HG03460 (cell line): ENCODE measurements at regions not wholly inside any gene's neighbourhood (a gene's known extent, or its start where the extent isn't known, plus 50 kb on each side); places are given as distances from the start of the nearest gene placed in this dataset.
"Not testable (repeated sequence)": the region's sequence is repeated elsewhere in the genome, so short reads cannot be mapped to it uniquely, and the experiment has no call there.

Experiments used
- ATAC-seq: cut with Tn5 transposase; IDR thresholded peaks from one replicate; pipeline ENCODE4 v1.9.1; 2021; ENCODE audit not compliant: unreplicated experiment

DNA sequence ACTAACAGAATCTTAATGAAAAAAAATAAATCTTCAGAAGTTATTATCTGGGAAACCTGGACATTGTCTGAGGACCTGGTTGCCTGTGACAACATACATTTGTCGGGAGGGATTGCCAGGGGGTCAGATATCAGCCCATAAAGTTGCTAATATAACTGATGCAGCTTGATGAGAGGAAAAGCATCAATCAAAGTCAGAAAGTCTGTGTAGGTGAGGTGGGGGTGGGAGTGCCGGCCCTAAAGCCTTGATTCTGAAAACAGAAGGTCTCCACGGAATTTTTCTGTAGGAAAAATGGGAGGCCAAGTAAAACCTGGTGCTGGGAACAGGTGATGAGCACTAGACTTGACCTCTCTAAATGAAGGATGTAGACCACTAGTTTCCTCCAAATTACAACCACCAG lies 281.8 kb downstream of the FGFR2 start:
- ATAC-seq = no peak

- no peak for ATAC-seq
These were observed 280.9 kb downstream of the FGFR2 start for GRCh38 chr10:121317374-121317773.

- no peak for ATAC-seq
These were observed 276.2 kb downstream of the FGFR2 start for GRCh38 chr10:121322046-121322445.

- no peak for ATAC-seq
These were observed 275.5 kb downstream of the FGFR2 start for GRCh38 chr10:121322776-121323175.

DNA sequence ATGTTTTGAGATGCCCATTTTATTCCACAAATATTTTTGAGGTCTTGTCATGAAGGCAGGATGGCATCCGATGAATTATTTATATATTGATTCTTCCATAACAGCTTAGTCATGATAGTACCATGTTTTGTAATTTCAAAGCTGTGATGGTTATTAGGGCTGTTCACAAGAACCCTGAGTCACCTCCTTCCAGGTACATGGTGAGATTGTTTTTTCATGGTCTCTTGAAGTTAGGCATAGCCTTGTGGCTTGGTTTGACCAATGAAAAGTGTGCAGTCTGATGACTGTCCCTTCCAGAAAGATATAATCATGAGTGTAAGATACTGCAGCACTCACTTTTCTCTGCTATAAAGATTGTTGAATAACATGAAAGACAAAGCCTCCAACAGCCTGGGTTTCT lies 274.8 kb downstream of the FGFR2 start:
- no peak for ATAC-seq

- no peak for ATAC-seq
These were observed 273.5 kb downstream of the FGFR2 start for GRCh38 chr10:121324678-121325213.

- no peak for ATAC-seq
These were observed 272.6 kb downstream of the FGFR2 start for GRCh38 chr10:121325490-121326231.

GRCh38 chr10:121326905-121327304 lies 271.3 kb downstream of the FGFR2 start:
- ATAC-seq = no peak

DNA sequence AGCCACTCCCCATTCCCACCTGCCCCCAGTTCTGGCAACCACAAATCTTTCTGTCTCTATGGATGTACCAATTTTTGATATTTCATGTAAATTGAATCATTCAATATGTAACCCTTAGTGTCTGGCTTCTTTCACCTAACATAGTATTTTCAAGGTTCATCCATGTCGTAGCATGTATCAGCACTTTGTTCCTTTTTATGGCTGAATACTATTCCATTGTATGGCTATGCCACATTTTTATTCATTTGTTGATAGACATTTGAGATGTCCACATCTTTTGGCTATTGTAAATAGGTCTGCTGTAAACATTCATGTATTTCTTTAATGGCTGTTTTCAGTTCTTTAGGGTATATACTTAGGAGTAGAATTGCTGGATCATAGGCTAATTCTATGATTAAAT lies 270.5 kb downstream of the FGFR2 start:
- ATAC-seq = no peak

- not testable (repeated sequence) for ATAC-seq
These were observed 268.6 kb downstream of the FGFR2 start for GRCh38 chr10:121329631-121330030.

DNA sequence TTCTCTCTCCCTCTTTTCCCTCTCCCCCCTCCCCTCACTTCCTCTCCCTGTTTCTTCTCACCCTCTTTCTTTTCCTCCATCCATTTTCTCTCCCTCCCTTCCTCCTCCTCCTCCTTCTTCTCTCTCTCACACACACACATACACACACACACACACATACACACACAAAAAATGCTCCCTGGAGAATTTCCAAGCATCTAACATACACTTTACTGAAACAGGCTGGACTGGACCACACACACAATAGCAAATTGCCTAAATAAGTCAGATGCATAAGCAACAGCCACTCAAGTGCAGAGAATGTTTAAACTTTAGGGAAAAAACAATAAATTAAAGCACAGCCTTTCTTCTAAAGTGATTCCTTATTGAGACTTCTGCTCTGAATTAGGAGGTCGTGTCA lies 267.7 kb downstream of the FGFR2 start:
- ATAC-seq = no peak

DNA sequence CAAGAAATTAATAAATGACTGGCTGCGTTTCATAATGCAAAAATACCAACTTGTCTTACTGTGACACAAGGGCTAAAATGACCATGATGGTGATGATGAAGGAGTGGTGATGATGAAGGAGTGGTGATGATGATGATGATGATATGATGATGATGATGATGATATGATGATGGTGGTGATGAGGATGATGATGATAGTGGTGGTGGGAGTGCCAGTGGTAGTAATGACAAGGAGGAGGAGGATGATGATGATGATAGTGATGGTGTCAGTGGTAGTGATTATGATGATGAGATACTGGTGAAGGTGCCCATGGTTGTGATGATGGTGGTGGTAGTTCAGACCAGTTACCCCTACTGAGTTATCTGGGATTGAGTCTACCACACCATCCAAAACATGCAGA lies 265.9 kb downstream of the FGFR2 start:
- ATAC-seq = no peak

DNA sequence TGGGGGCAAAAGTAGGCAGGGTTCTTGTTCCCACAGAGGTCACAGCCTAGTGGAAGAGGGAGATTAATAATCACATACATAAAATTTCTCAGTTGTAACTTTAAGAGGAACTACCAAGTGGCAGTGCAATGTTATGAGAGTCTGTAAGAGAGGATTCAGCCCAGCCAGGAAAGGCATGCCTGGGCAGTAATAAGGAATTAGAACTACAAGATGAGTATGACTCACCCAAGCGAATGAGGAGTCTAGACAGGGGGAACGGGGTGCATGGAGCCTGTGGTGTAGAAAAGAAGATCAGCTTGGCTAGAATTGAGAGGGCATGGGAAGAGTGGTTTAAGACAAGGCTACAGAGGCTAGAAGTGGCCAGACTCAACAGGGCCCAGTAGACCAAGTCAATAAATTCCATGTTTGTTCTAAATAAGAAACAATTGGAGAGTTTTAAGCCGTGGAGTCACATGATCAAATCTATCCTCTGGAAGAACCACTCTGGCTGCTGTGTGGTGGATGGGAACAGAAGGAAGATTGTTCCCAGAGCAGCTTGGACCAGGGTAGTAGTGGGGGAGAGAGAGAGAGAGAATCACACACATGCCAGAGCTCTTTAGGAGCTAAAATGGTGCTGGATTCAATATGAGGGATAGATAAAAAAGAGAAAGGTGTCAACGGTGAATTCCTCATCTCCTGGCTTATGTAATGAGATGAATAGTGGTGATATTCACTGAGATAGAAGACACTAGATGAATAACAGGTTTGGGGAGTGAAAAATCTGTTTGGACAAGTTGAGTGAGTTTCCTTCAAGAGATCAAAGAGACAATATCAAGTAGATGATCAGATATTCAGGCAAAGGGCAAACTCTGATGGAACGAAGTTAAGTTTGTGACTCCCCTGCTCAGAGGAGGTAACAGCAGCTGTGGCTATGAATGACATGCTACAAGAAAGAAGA lies 265.1 kb downstream of the FGFR2 start:
- no peak for ATAC-seq

- no peak for ATAC-seq
These were observed 262.8 kb downstream of the FGFR2 start for GRCh38 chr10:121335386-121335925.

GRCh38 chr10:121337427-121337826 lies 260.8 kb downstream of the FGFR2 start:
- ATAC-seq = no peak

GRCh38 chr10:121338206-121338980 lies 259.9 kb downstream of the FGFR2 start:
- ATAC-seq = no peak

- ATAC-seq = no peak
These were observed 259.1 kb downstream of the FGFR2 start for GRCh38 chr10:121339114-121339513.

GRCh38 chr10:121340271-121340831 lies 257.9 kb downstream of the FGFR2 start:
- ATAC-seq = no peak

GRCh38 chr10:121351540-121351939 lies 246.7 kb downstream of the FGFR2 start:
- ATAC-seq = no peak

DNA sequence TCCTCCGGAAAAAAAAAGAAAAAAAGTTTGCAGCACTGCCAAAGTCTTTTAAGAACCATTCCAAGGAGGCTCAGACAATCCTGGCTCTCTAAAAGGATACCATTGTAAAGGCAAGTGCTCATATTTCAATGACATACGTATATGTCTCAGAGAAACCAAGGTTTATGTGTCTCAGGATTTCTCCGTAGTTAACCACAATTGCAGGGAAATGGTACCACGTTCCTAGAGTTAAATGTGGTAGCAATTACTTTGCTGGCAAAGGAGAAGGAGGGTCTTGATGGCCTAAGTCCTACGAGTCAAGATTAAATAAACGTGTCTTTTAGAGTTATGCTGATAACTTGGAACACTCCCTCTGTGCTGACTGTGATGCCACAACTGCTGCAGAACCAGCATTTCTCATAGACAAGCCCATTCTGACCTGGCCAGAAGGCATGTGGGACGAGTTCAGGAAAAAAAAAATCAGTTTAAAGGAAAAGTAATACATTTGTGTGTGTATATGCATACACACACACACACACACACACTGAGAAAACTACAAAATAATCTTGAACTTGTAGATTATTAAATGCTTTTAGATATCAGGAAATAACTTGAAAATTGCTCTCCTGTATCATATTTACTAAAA lies 245.9 kb downstream of the FGFR2 start:
- no peak for ATAC-seq
